CD4-positive, alpha-beta T cell treated with Interleukin-4 for 1 hour (primary cell): ENCODE measurements at regions not wholly inside any gene's neighbourhood (a gene's known extent, or its start where the extent isn't known, plus 50 kb on each side); places are given as distances from the start of the nearest gene placed in this dataset.
"Not testable (repeated sequence)": the region's sequence is repeated elsewhere in the genome, so short reads cannot be mapped to it uniquely, and the experiment has no call there.

Source experiments
- DNase-seq, 2 donors: peaks; one replicate each; pipeline ENCODE4 v3.0.0-alpha.2; 2020 to 2022

GRCh38 chr14:104250175-104250574 is 111.8 kb downstream of the KIF26A start:
- no peak for DNase-seq

GRCh38 chr14:104252256-104253215 is 114.1 kb downstream of the KIF26A start:
- no peak for DNase-seq

GRCh38 chr14:104253223-104253822 is 114.9 kb downstream of the KIF26A start:
- no peak for DNase-seq

- no peak for DNase-seq
These were observed 115.5 kb downstream of the KIF26A start for GRCh38 chr14:104253901-104254353.

- DNase-seq, result no peak
These were observed 116.5 kb downstream of the KIF26A start for GRCh38 chr14:104254735-104255400.

GRCh38 chr14:104256025-104256424 is 117.6 kb downstream of the KIF26A start:
- no peak for DNase-seq

GRCh38 chr14:104262515-104263514 is 124.4 kb downstream of the KIF26A start:
- no peak for DNase-seq

GRCh38 chr14:104263675-104264358 is 125.4 kb downstream of the KIF26A start:
- no peak for DNase-seq

GRCh38 chr14:104264495-104265265 is 126.3 kb downstream of the KIF26A start:
- no peak for DNase-seq

- no peak for DNase-seq
These were observed 127.7 kb downstream of the KIF26A start for GRCh38 chr14:104265918-104266630.

GRCh38 chr14:104266631-104267575 is 128.5 kb downstream of the KIF26A start:
- DNase-seq, result no peak

GRCh38 chr14:104267895-104268294 is 129.5 kb downstream of the KIF26A start:
- no peak for DNase-seq

- DNase-seq, result no peak
These were observed 129.9 kb downstream of the KIF26A start for GRCh38 chr14:104268295-104268694.

GRCh38 chr14:104268725-104269436 is 130.5 kb downstream of the KIF26A start:
- no peak for DNase-seq

- DNase-seq, result not testable (repeated sequence)
These were observed 131.3 kb downstream of the KIF26A start for GRCh38 chr14:104269511-104270241.

GRCh38 chr14:104271391-104271790 is 133.0 kb downstream of the KIF26A start:
- DNase-seq, result no peak

- no peak for DNase-seq
These were observed 136.4 kb downstream of the KIF26A start for GRCh38 chr14:104274806-104275205.
